ENCODE measurements at regions not wholly inside any gene's neighbourhood (a gene's known extent, or its start where the extent isn't known, plus 50 kb on each side); places are given as distances from the start of the nearest gene placed in this dataset.

DNA sequence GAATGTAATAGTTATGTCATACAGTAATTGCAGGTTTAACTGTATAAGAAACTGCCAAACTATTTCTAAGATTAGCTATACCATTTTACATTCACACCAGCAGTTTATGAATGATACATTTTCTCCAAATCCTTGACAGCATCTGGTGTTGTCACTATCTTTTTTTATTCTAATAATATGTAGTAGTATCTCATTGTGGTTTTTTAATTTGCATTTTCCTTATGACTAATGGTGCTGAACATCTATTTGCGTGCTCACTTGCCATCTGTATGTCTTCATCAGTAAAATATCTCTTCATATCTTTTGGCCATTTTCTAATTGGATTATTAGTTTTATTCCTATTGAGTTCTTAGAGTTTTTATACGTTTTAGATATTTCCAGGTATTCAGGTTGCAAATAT, 994.0 kb upstream of the SEMA6D start:
- Histone ChIP-seq H3K9ac (ENCODE audit: insufficient read depth, low read depth, low read length) (no peak overlapping the region), H4K20me1 (ENCODE audit: insufficient read depth, low read length) (no peaks in the 10 kb centered on the region), H3K79me2 (ENCODE audit: insufficient read depth, low read length) (no peaks in the 10 kb centered on the region), H2AFZ (ENCODE audit: low read length) (no peak overlapping the region), H3K4me3 (replicated peaks in 1 of 3; ENCODE audit: insufficient read depth in 1 of 3, low read depth in 2 of 3, low read length in 3 of 3) (no peak overlapping the region), H3K27ac (ENCODE audit: extremely low read length, insufficient read depth, low read length) (no peak overlapping the region), H3K4me1 (ENCODE audit: insufficient read depth, low read length) (no peaks in the 10 kb centered on the region), H3K9me3 (ENCODE audit: low read length) (peaks cover 88% of the 10 kb centered on the region), H3K36me3 (replicated peaks in 1 of 2; ENCODE audit: control insufficient read depth in 1 of 2, insufficient read depth in 2 of 2, low read length in 2 of 2) (no peaks in the 10 kb centered on the region), H3K27me3 (ENCODE audit: control insufficient read depth in 1 of 2, insufficient read depth in 2 of 2, low read length in 2 of 2) (no peaks in the 10 kb centered on the region), H3K4me2 (ENCODE audit: low read depth, low read length) (no peak overlapping the region)
- TF ChIP-seq NR2F1 (CRISPR knock-in tag; IDR thresholded peaks at IDR 0.05) (no peak), ZNF678 (CRISPR knock-in tag; IDR thresholded peaks at IDR 0.05) (no peak), SMYD3 (CRISPR knock-in tag; IDR thresholded peaks at IDR 0.05) (no peak), FOXK2 (IDR thresholded peaks at IDR 0.05) (no peak), ZNF354B (CRISPR knock-in tag; IDR thresholded peaks at IDR 0.05) (no peak), GLI4 (CRISPR knock-in tag; IDR thresholded peaks at IDR 0.05; ENCODE audit: borderline replicate concordance) (no peak), BCL6 (CRISPR knock-in tag; IDR thresholded peaks at IDR 0.05) (no peak), ZNF614 (CRISPR knock-in tag; IDR thresholded peaks at IDR 0.05; ENCODE audit: borderline replicate concordance) (no peak), ZNF343 (CRISPR knock-in tag; IDR thresholded peaks at IDR 0.05) (no peak), ZNF891 (CRISPR knock-in tag; IDR thresholded peaks at IDR 0.05) (no peak), ZNF264 (CRISPR knock-in tag; IDR thresholded peaks at IDR 0.05) (no peak), NBN (conservative IDR thresholded peaks at IDR 0.05) (no peak)
- TF ChIP-seq, protein P1, sequence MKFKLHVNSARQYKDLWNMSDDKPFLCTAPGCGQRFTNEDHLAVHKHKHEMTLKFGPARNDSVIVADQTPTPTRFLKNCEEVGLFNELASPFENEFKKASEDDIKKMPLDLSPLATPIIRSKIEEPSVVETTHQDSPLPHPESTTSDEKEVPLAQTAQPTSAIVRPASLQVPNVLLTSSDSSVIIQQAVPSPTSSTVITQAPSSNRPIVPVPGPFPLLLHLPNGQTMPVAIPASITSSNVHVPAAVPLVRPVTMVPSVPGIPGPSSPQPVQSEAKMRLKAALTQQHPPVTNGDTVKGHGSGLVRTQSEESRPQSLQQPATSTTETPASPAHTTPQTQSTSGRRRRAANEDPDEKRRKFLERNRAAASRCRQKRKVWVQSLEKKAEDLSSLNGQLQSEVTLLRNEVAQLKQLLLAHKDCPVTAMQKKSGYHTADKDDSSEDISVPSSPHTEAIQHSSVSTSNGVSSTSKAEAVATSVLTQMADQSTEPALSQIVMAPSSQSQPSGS (CRISPR knock-in tag; IDR thresholded peaks at IDR 0.05): no peak
- ATAC-seq (no peak), DNase-seq (ENCODE audit: low spot score) (no peak), FAIRE-seq (no peak)
- CTCF ChIA-PET (ENCODE audit: low intra/inter-chr PET ratio, low total read pairs): no interaction called here
- intact Hi-C loops (cut with micrococcal nuclease; ENCODE audit: unreplicated experiment): no loop called here
- POLR2A ChIA-PET: no interaction called here
- BruUV-seq (replicated peaks): no TSS peak
- in situ Hi-C loops (cut with HindIII; ENCODE audit: extremely low pct_ligation_motif_present, low pct_unique_long_range_greater_than_20kb): no loop called here
- WGBS (ENCODE audit: low lambda C conversion rate): 3% methylated on average over 2 of the region's 2 CpGs
